HG03469 (cell line): ENCODE measurements at regions not wholly inside any gene's neighbourhood (a gene's known extent, or its start where the extent isn't known, plus 50 kb on each side); places are given as distances from the start of the nearest gene placed in this dataset.
"Not testable (repeated sequence)": the region's sequence is repeated elsewhere in the genome, so short reads cannot be mapped to it uniquely, and the experiment has no call there.

Source experiments
- ATAC-seq: cut with Tn5 transposase; IDR thresholded peaks from one replicate; pipeline ENCODE4 v1.9.1; 2021; ENCODE audit warnings: mild to moderate bottlenecking, moderate library complexity, moderate number of reproducible peaks; ENCODE audit not compliant: unreplicated experiment

DNA sequence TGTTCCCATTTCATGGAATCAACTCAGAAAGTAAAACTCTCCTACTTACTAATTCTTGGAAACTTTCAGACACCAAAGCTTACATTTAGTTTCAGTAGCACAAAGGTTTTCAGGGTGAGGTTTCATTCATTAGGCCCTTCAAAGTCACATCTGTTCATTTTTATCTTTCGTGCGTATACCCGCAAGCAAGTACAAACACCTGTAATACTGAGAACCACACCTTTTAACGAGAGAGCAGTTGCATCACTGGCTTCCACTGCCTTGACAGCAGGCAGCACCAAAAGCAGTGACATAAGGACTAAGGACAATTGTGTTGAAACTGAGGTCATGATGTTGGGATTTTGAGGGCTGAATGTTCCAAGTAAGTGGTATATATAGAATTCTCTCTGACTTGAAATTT lies 60.5 kb downstream of the GOLGA6L22 start:
- ATAC-seq = not testable (repeated sequence)

DNA sequence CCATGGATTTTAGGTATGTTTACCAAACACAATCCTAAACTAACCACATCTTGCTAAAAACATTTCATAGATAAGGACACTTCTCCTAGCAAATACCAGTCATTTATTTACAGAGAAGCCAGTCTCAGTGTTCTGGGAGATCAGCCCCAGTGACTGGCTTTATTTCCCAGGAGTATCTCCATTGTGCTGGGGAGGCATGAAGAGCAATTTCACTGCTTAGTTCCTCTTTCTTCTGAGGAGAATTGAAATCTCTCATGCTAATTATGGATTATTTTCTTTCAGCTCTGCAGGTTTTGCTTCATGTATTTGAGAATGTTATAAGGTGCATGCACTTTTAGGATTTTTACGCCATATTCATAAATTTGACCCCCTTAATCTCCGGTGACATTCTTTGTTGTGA lies 67.8 kb downstream of the GOLGA6L22 start:
- ATAC-seq = not testable (repeated sequence)

DNA sequence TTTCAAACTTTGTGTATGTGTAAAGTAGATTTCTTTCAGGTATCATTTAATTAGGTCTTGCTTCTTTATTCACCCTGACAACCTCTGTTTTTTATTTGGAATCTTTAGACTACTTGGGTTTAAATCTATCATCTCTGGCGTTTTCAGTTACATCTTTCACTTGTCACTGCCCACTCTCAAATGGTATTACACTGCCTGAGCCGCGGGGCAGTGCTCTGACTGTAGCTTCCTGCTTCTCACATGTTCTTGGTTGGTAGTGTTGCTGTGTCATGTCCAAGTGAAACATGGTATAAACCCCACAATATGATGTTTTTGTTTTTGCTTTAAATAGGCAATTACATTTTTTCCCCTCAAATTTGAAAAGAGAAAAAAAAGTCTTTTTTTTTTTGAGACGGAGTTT lies 68.3 kb downstream of the GOLGA6L22 start:
- ATAC-seq = not testable (repeated sequence)

DNA sequence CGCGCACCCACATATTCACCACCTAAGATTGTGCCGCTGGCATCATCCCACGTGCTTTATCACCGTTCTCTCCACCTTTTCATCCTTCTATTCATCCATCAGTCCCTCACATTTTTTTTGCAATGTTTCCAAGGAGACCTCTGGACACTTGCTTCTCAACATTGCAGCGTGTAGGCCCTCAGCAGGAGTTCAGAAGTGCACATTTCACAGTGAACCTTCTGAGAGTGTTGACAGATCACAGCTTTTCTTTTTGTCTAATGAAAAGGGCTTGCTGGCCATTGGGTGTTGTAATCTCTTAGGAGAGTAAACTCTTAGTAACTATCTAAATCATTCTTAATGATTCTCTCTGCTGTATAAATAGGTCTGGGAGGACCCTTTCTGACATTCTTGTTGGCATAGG lies 70.5 kb downstream of the GOLGA6L22 start:
- ATAC-seq = not testable (repeated sequence)

GRCh38 chr15:22559701-22560100 lies 101.0 kb downstream of the GOLGA6L22 start:
- not testable (repeated sequence) for ATAC-seq

DNA sequence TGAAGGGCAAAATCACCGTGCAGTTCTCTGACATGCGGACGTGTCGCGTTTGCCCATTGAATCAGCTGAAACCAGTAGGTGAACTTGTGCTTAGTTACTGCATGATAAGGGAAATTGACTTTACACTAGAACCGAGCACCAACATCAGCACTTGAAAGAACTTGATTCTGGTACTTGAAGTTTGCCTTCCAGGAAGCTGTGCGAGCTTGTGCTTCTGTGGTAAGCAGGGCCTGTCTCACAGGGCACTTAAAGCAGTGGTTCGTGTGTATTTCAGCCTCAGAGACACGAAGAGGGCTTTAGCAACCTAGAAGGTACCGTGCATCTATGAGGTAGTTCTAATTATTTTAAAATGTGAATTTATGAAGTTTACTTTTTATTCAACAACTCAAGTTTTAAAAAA lies 103.0 kb downstream of the GOLGA6L22 start:
- not testable (repeated sequence) for ATAC-seq

- not testable (repeated sequence) for ATAC-seq
Observed at GRCh38 chr15:22566510-22566909, 107.8 kb downstream of the GOLGA6L22 start.

- not testable (repeated sequence) for ATAC-seq
Observed at GRCh38 chr15:22569486-22569885, 110.8 kb downstream of the GOLGA6L22 start.

DNA sequence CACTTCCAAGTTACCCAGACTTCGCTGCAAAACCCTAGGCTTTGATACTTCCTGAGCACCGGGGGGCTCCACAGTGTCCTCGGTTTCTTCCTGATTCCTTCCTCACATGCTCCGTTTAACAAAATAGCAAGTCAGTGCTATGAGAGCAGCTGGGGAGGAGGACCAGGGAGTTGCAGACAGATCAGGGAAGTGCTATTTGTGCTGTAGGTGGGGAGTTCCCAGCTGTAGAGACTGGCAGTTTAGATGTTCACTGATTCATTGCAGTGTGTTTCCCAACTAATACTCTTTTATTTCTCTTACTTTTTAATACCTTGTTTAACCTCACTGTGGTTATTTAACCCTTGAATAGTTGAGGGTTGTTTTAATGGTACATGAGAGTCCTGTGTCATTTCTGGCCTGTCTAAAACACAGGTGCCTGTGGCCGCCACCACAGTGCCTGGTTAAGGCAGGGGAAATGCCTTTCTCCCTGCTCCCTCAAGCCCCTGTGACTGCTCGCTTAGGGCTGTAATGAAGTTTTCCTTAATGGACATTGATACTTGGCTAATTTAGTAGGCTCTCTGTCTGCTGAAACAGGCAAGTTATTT lies 113.5 kb downstream of the GOLGA6L22 start:
- peak; percentile 50 for ATAC-seq

DNA sequence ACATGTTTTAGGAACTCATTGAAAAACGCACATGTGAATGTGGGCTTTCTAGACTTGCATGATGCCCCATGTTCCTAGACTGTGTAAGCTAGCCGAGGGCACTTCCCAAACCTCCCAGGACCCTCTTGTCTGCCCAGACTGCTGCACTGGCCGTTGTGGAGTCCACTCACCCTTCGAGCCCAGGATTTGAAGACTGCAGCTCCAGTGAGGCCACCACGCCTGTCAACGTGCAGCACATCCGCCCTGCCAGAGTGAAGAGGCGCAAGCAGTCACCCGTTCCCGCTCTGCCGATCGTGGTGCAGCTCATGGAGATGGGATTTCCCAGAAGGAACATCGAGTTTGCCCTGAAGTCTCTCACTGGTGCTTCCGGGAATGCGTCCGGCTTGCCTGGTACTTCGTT lies 114.1 kb downstream of the GOLGA6L22 start:
- not testable (repeated sequence) for ATAC-seq

GRCh38 chr15:22577828-22578227 lies 119.1 kb downstream of the GOLGA6L22 start:
- not testable (repeated sequence) for ATAC-seq

DNA sequence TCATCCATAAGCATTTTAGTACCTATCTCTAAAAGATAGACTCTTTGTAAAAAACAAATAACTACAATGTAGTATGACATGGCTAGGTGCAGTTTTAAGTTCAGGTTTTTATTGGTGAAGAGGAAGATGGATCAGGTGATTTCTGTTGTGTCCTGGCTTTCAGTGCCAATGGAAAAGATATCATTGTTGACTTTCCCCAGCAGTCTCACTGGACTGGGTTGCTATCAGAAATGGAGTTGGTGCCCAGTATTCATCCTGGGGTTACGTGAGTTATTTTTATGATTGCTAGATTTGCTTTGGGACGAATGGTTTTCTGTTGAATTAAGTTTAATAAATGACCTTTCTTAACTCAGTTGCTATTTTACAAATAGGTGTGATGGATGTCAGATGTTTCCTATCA lies 120.5 kb downstream of the GOLGA6L22 start:
- ATAC-seq = not testable (repeated sequence)

DNA sequence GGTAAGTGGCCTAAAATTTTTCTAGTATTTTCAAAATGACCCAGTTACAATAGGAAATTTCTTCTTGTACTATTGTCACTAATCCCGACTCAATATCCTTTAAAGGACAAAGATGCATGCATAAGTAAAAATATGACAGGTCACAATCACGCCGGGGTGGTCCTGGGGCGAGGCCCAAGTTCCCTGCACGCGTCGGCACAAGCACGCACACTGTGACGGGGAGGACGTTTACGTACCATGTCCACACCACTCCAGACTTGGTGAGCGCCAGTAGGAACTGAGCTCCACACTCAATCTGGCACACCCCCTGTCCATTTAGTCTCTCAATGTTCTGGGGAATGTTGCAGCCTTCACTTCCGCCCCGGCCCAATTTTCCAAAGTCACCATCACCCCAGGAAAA lies 128.7 kb downstream of the GOLGA6L22 start:
- ATAC-seq = not testable (repeated sequence)

DNA sequence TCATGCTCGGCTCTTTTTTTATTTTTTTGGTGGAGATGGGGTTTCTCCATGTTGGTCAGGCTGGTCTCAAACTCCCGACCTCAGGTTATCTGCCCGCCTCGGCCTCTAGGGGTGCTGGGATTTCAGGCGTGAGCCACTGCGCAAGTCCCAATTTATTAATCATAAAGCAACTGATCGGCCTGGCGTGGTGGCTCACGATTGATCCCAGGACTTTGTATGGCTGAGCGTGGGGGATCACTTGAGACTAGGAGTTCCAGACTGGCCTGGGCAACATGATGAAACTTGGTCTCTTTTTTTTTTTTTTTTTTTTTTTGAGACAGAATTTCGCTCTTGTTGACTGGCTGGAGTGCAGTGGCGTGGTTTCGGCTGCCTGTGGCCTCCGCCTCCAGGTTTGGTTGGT lies 139.8 kb downstream of the GOLGA6L22 start:
- not testable (repeated sequence) for ATAC-seq

- not testable (repeated sequence) for ATAC-seq
Observed at GRCh38 chr15:22599526-22600320, 141.0 kb downstream of the GOLGA6L22 start.

- not testable (repeated sequence) for ATAC-seq
Observed at GRCh38 chr15:22616976-22617375, 158.3 kb downstream of the GOLGA6L22 start.

- ATAC-seq = not testable (repeated sequence)
Observed at GRCh38 chr15:22631789-22632188, 154.7 kb upstream of the NIPA1 start.

DNA sequence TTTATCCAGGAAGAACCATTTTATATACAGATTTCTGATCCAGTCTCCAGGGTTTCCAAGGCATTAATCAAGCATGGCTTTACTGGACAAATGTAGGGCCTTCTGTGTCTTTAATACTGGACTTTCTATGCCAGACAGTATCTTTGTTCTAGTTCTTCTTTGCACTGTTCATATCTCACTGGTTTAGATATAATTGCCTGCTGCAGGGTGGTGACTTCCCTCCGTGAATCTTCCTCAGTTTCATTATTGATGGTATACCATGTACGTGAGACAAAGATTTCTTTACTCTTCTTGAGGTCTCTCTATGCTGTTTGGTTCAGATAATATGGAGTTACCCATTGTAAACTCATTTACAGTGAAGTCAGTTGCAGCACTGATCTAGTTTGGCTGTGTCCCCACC lies 146.5 kb upstream of the NIPA1 start:
- not testable (repeated sequence) for ATAC-seq

DNA sequence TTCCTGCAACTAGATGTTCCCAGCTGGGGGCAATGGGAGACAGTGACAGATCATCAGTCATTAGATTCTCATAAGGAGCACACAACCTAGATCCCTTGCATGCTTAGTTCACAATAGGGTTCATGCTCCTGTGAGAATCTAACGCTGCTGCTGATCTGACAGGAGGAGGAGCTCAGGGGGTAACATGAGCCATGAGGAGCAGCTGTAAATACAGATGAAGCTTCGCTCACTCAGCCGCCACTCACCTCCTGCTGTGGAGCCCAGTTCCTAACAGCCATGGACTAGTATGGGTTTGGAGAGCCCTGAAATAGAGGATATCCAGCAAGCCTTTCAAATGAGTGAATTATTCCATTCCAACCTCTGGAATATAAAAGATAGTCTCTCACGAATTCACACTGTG lies 137.0 kb upstream of the NIPA1 start:
- ATAC-seq = not testable (repeated sequence)

- not testable (repeated sequence) for ATAC-seq
Observed at GRCh38 chr15:22651179-22651578, 135.3 kb upstream of the NIPA1 start.

DNA sequence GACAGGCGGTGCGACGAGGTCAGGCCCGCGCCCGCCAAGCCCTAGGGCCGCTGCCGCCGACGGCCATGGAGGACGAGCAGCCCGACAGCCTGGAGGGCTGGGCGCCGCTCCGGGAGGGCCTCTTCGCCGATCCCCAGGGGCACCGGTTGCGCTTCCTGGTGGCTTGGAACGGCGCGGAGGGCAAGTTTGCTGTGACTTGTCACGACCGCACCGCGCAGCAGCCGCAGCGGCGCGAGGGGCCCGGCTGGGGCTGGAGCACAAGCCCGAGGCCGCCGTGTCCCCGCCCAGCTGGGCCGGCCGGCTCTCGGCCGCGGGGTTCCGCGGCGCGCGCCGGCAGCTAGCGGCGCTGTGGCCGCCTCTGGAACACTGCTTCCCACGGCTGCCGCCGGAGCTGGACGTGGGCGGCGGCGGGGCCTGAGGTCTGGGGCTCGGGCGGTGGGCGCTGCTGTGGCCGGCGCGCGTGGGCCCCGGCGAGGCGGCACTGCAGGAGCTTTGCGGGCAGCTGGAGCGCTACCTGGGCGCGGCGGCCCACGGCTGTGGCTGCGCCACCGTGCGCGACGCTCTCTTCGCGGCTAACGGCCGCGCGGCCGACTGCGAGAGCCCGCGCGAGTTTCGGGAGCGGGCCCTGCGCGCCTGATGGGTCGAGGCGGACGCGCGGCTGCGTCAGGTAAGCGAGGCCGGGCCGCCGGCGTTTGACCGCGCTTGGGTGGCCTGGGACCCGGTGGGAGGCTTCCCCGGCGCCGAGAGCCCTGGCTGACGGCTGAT lies 122.0 kb upstream of the NIPA1 start:
- peak; percentile 47 for ATAC-seq
